ENCODE measurements at regions not wholly inside any gene's neighbourhood (a gene's known extent, or its start where the extent isn't known, plus 50 kb on each side); places are given as distances from the start of the nearest gene placed in this dataset.
"Not testable (repeated sequence)": the region's sequence is repeated elsewhere in the genome, so short reads cannot be mapped to it uniquely, and the experiment has no call there.

- TF ChIP-seq FOXM1 (IDR thresholded peaks at IDR 0.05; ENCODE audit: borderline replicate concordance); SP1 (IDR thresholded peaks at IDR 0.05); PKNOX1 (IDR thresholded peaks at IDR 0.05); BHLHE40 (IDR thresholded peaks at IDR 0.05; ENCODE audit: borderline replicate concordance); NFRKB (IDR thresholded peaks at IDR 0.05); ELF4 (IDR thresholded peaks at IDR 0.05); L3MBTL2 (conservative IDR thresholded peaks at IDR 0.05); HDGF (IDR thresholded peaks at IDR 0.05; ENCODE audit: borderline replicate concordance); FOXA1 (IDR thresholded peaks at IDR 0.05); SUZ12 (IDR thresholded peaks at IDR 0.05); ZNF384 (IDR thresholded peaks at IDR 0.05); LEF1 (IDR thresholded peaks at IDR 0.05; ENCODE audit: borderline replicate concordance): not testable (repeated sequence)
Observed at GRCh38 chr18:15006616-15007015, 258.6 kb downstream of the ANKRD30B start.
